DND-41 (cell line): ENCODE measurements at regions not wholly inside any gene's neighbourhood (a gene's known extent, or its start where the extent isn't known, plus 50 kb on each side); places are given as distances from the start of the nearest gene placed in this dataset.

ENCODE experiments used
- ATAC-seq: fragments of 200-7000 bp; cut with Tn5 transposase; 3 replicates; pipeline ENCODE4 v1.9.1; 2021; ENCODE audit warnings: low read depth; ENCODE audit not compliant: insufficient read depth
- DNase-seq: peaks from one replicate; pipeline ENCODE4 v3.0.0-alpha.2; 2020
- H2AFZ ChIP-seq: 2 replicates; pipeline ENCODE4 v1.6.0; 2012; ENCODE audit warnings: low read depth, low read length
- H3K27ac ChIP-seq: 2 replicates; pipeline ENCODE4 v1.5.1; 2012; ENCODE audit warnings: low read length, inconsistent platforms
- H3K27me3 ChIP-seq: fragments of 200-600 bp; sonication (generic); 2 replicates; pipeline ENCODE4 v1.6.0; 2012; ENCODE audit warnings: low read length, mild to moderate bottlenecking, inconsistent platforms; ENCODE audit not compliant: insufficient read depth, poor library complexity
- H3K36me3 ChIP-seq: 2 replicates; pipeline ENCODE4 v1.5.1; 2012; ENCODE audit warnings: low read length, inconsistent platforms; ENCODE audit not compliant: insufficient read depth
- H3K4me1 ChIP-seq: 2 replicates; pipeline ENCODE4 v1.5.1; 2012; ENCODE audit warnings: mild to moderate bottlenecking, low read length; ENCODE audit not compliant: insufficient read depth
- H3K4me2 ChIP-seq: 2 replicates; pipeline ENCODE4 v1.6.0; 2012; ENCODE audit warnings: mild to moderate bottlenecking, moderate library complexity, low read length, inconsistent platforms; ENCODE audit not compliant: insufficient read depth
- H3K4me3 ChIP-seq, 2 experiments: fragments of 200-600 bp in 1 of 2; shearing (Covaris generic) in 1 of 2; 2 replicates each; pipeline ENCODE4 v1.5.1; 2012 to 2016; ENCODE audit warnings: inconsistent platforms in 2 of 2, low read length in 2 of 2, mild to moderate bottlenecking in 2 of 2, low read depth in 1 of 2, moderate library complexity in 1 of 2
- H3K79me2 ChIP-seq: 2 replicates; pipeline ENCODE4 v1.6.0; 2012; ENCODE audit warnings: low read length, inconsistent platforms; ENCODE audit not compliant: insufficient read depth
- H3K9ac ChIP-seq: 2 replicates; pipeline ENCODE4 v1.6.0; 2012; ENCODE audit warnings: low read depth, mild to moderate bottlenecking, inconsistent platforms, low read length, moderate library complexity
- H3K9me3 ChIP-seq: 2 replicates; pipeline ENCODE4 v1.5.1; 2012; ENCODE audit warnings: low read length, moderate library complexity, mild to moderate bottlenecking, inconsistent platforms; ENCODE audit not compliant: insufficient read depth, severe bottlenecking
- H4K20me1 ChIP-seq: 2 replicates; pipeline ENCODE4 v1.6.0; 2012; ENCODE audit warnings: low read length; ENCODE audit not compliant: insufficient read depth
- CTCF ChIP-seq: IDR thresholded peaks from 2 replicates; pipeline ENCODE4 v1.5.1; 2012; ENCODE audit warnings: borderline replicate concordance, low read length, moderate library complexity, mild to moderate bottlenecking; ENCODE audit not compliant: poor library complexity, severe bottlenecking; ENCODE audit errors: extremely low read depth
- EZH2 ChIP-seq: IDR thresholded peaks from 3 replicates; pipeline ENCODE4 v1.6.1; 2012; ENCODE audit warnings: borderline replicate concordance, low read depth, mild to moderate bottlenecking, moderate library complexity, low read length, inconsistent platforms; ENCODE audit not compliant: severe bottlenecking

DNA sequence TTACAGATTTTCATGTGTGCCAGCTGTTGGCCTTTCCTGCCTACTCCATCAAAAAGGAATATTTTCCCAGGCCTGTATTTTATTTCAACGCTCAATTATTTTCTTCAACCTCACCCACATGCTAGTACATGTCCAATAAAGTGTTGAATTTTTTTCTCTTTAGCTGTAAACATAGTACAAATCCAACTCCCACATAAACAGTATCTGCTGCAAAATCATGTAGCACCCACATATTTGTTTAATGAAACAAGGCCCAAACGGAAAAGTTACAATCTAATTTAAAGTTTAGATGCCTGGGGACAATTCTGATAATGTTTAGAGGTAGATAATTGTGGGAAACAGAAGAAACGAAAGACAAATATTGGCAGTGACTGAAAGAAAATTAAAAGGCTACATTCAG, 275.4 kb upstream of the ACVR2A start:
- DNase-seq: no peak

DNA sequence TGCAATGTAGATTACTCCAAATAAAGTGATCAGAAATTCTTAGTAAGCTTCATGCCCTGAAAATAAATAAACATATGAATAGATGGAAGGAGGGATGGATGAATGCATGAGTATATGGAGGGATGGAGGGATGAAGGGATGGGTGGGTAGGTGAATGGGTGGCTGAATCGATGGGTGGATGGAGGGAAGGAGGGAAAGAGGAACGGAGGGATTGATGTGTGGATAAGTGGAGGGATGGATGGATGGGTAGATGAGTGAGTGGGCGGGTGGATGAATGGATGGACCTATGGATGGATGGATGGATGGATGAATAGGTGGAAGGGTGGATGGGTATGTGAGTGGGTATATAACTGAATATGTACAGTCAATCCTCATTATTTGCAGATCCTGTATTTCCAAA, 276.7 kb upstream of the ACVR2A start:
- Histone ChIP-seq H4K20me1 (no peaks in the 10 kb centered on the region), H3K9me3 (peaks cover 5% of the 10 kb centered on the region), H3K4me1 (no peaks in the 10 kb centered on the region), H3K9ac (no peak overlapping the region), H2AFZ (no peak overlapping the region), H3K27me3 (no peaks in the 10 kb centered on the region), H3K4me3 (no peak overlapping the region), H3K79me2 (no peaks in the 10 kb centered on the region), H3K36me3 (no peaks in the 10 kb centered on the region), H3K27ac (no peak overlapping the region), H3K4me2 (no peak overlapping the region)
- TF ChIP-seq EZH2: no peak
- no peak for ATAC-seq
- no peak for DNase-seq

More for the DNA sequence above, 275.4 kb upstream of the ACVR2A start:
- Histone ChIP-seq H3K4me1 (no peaks in the 10 kb centered on the region), H2AFZ (no peak overlapping the region), H3K9ac (no peak overlapping the region), H3K4me3 (no peak overlapping the region), H3K36me3 (no peaks in the 10 kb centered on the region), H3K79me2 (no peaks in the 10 kb centered on the region), H3K9me3 (peaks cover 5% of the 10 kb centered on the region), H4K20me1 (no peaks in the 10 kb centered on the region), H3K4me2 (no peak overlapping the region), H3K27me3 (no peaks in the 10 kb centered on the region), H3K27ac (no peak overlapping the region)
- ATAC-seq: no peak
- TF ChIP-seq CTCF (no peak), EZH2 (no peak)

- TF ChIP-seq CTCF: no peak
- no peak for TF ChIP-seq EZH2
- ATAC-seq (no peak), DNase-seq (no peak)
- Histone ChIP-seq H3K9ac (no peak overlapping the region), H3K27ac (no peak overlapping the region), H3K4me1 (no peaks in the 10 kb centered on the region), H3K36me3 (no peaks in the 10 kb centered on the region), H3K79me2 (no peaks in the 10 kb centered on the region), H2AFZ (no peak overlapping the region), H4K20me1 (no peaks in the 10 kb centered on the region), H3K4me3 (no peak overlapping the region), H3K9me3 (peaks cover 5% of the 10 kb centered on the region), H3K27me3 (no peaks in the 10 kb centered on the region), H3K4me2 (no peak overlapping the region)
These were observed 277.7 kb upstream of the ACVR2A start for GRCh38 chr2:147567136-147567535.

GRCh38 chr2:147560810-147561535, 283.9 kb upstream of the ACVR2A start:
- Histone ChIP-seq H3K79me2 (no peaks in the 10 kb centered on the region), H3K9me3 (no peaks in the 10 kb centered on the region), H3K36me3 (no peaks in the 10 kb centered on the region), H3K27me3 (no peaks in the 10 kb centered on the region), H3K4me1 (no peaks in the 10 kb centered on the region), H3K4me3 (no peak overlapping the region), H2AFZ (no peak overlapping the region), H3K9ac (no peak overlapping the region), H3K4me2 (no peak overlapping the region), H4K20me1 (no peaks in the 10 kb centered on the region), H3K27ac (no peak overlapping the region)
- TF ChIP-seq EZH2 (no peak), CTCF (no peak)
- ATAC-seq (no peak), DNase-seq (no peak)
